C4-2B (cell line): ENCODE measurements at regions not wholly inside any gene's neighbourhood (a gene's known extent, or its start where the extent isn't known, plus 50 kb on each side); places are given as distances from the start of the nearest gene placed in this dataset.

Source experiments
- ZFX ChIP-seq: fragments of 450-650 bp; IDR thresholded peaks from 2 replicates; pipeline ENCODE4 v1.6.1; 2017
- TF ChIP-seq, protein P1 (sequence below): fragments of 450-650 bp; conservative IDR thresholded peaks from 2 replicates; pipeline ENCODE4 v1.5.1; 2017; ENCODE audit warnings: mild to moderate bottlenecking

DNA sequence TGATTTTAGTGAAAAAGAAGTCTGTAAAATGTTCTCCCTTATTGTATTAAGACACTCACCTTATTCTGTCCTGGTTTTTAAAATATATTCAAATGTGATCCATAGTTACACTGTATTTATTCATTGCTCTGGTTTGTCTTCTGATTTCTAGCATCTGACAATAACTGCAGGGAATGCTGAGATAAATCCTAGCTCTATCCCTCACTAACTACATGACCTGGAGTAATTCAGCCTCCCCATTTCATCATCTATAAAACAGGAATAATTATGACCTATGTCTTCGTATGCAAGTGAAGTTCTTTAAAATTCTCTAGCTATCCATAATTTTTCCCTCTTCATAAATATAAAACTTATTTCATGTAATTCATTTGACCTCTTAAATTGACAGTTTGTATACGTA is 104.0 kb upstream of the ESRRG start:
- TF ChIP-seq, protein P1, sequence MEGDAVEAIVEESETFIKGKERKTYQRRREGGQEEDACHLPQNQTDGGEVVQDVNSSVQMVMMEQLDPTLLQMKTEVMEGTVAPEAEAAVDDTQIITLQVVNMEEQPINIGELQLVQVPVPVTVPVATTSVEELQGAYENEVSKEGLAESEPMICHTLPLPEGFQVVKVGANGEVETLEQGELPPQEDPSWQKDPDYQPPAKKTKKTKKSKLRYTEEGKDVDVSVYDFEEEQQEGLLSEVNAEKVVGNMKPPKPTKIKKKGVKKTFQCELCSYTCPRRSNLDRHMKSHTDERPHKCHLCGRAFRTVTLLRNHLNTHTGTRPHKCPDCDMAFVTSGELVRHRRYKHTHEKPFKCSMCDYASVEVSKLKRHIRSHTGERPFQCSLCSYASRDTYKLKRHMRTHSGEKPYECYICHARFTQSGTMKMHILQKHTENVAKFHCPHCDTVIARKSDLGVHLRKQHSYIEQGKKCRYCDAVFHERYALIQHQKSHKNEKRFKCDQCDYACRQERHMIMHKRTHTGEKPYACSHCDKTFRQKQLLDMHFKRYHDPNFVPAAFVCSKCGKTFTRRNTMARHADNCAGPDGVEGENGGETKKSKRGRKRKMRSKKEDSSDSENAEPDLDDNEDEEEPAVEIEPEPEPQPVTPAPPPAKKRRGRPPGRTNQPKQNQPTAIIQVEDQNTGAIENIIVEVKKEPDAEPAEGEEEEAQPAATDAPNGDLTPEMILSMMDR, result no peak
- TF ChIP-seq ZFX, result no peak
